NCI-H748 (cell line): ENCODE measurements at regions not wholly inside any gene's neighbourhood (a gene's known extent, or its start where the extent isn't known, plus 50 kb on each side); places are given as distances from the start of the nearest gene placed in this dataset.

Source experiments
- DNase-seq: peaks from one replicate; lab custom pipeline; 2025; ENCODE audit not compliant: unreplicated experiment; lab: John Stamatoyannopoulos, UW

- DNase-seq = no peak
Measured at GRCh38 chr2:189267925-189268579, 88.5 kb upstream of the COL5A2 start.

- DNase-seq = no peak
Measured at GRCh38 chr2:189268763-189269162, 89.2 kb upstream of the COL5A2 start.

- no peak for DNase-seq
Measured at GRCh38 chr2:189273734-189274133, 94.2 kb upstream of the COL5A2 start.

GRCh38 chr2:189274361-189274760 lies 94.8 kb upstream of the COL5A2 start:
- no peak for DNase-seq

- DNase-seq = no peak
Measured at GRCh38 chr2:189276277-189276676, 96.7 kb upstream of the COL5A2 start.

- no peak for DNase-seq
Measured at GRCh38 chr2:189281201-189281600, 101.6 kb upstream of the COL5A2 start.

GRCh38 chr2:189285349-189285748 lies 105.8 kb upstream of the COL5A2 start:
- DNase-seq = no peak

- no peak for DNase-seq
Measured at GRCh38 chr2:189285962-189286645, 106.5 kb upstream of the COL5A2 start.

- no peak for DNase-seq
Measured at GRCh38 chr2:189287363-189287762, 107.8 kb upstream of the COL5A2 start.

- DNase-seq = peak; percentile 16
Measured at GRCh38 chr2:189287982-189288521, 108.5 kb upstream of the COL5A2 start.

- DNase-seq = no peak
Measured at GRCh38 chr2:189291460-189291859, 111.9 kb upstream of the COL5A2 start.

- DNase-seq = no peak
Measured at GRCh38 chr2:189293164-189293563, 113.6 kb upstream of the COL5A2 start.

- DNase-seq = no peak
Measured at GRCh38 chr2:189297446-189297845, 117.9 kb upstream of the COL5A2 start.

- no peak for DNase-seq
Measured at GRCh38 chr2:189298038-189298437, 118.5 kb upstream of the COL5A2 start.

GRCh38 chr2:189298481-189298880 lies 118.9 kb upstream of the COL5A2 start:
- no peak for DNase-seq

GRCh38 chr2:189299974-189300373 lies 120.4 kb upstream of the COL5A2 start:
- DNase-seq = no peak

- no peak for DNase-seq
Measured at GRCh38 chr2:189300916-189301315, 121.4 kb upstream of the COL5A2 start.

GRCh38 chr2:189302274-189302948 lies 122.8 kb upstream of the COL5A2 start:
- DNase-seq = no peak

GRCh38 chr2:189304360-189304759 lies 124.8 kb upstream of the COL5A2 start:
- no peak for DNase-seq

GRCh38 chr2:189305291-189305943 lies 125.9 kb upstream of the COL5A2 start:
- no peak for DNase-seq

GRCh38 chr2:189306525-189306924 lies 127.0 kb upstream of the COL5A2 start:
- DNase-seq = no peak
